Dermis blood vessel endothelial cell (primary cell): ENCODE measurements at regions not wholly inside any gene's neighbourhood (a gene's known extent, or its start where the extent isn't known, plus 50 kb on each side); places are given as distances from the start of the nearest gene placed in this dataset.
"Not testable (repeated sequence)": the region's sequence is repeated elsewhere in the genome, so short reads cannot be mapped to it uniquely, and the experiment has no call there.

Experiments used
- DNase-seq: peaks from one replicate; pipeline ENCODE4 v3.0.0; 2010

- no peak for DNase-seq
Observed at GRCh38 chr3:177608443-177608842, 411.2 kb upstream of the TBL1XR1 start.

- no peak for DNase-seq
Observed at GRCh38 chr3:177609613-177610012, 412.3 kb upstream of the TBL1XR1 start.

- DNase-seq = no peak
Observed at GRCh38 chr3:177610262-177610661, 413.0 kb upstream of the TBL1XR1 start.

GRCh38 chr3:177610686-177611633, 413.7 kb upstream of the TBL1XR1 start:
- DNase-seq = peak; percentile 76

DNA sequence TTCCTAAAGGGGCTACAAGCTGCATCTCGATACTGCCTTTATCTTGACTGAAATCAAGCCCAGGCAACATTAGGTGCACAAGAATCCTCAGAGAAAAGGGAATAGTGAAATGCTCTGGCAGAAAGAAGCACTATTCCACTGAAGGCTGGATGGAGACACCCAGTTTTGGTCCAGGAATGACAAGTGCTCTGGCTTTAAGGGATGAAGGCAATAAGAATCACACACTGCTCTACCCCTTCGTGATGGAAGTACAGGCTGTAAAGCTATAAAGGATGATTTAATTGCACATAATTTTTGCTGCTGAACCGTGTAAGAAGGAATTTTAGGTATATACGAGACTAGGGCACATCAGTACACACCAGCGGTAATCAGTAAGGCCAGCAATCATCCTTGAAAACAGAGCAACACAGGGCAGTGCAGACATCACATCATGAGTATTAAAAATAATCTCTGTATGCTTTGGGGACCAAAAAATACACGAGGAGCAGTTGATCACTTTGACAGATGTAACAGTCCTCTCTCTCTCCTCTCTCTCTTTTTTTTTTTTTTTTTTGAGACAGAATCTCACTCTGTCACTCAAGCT, 414.6 kb upstream of the TBL1XR1 start:
- no peak for DNase-seq

- DNase-seq = no peak
Observed at GRCh38 chr3:177613901-177614300, 416.6 kb upstream of the TBL1XR1 start.

GRCh38 chr3:177615015-177615414, 417.7 kb upstream of the TBL1XR1 start:
- DNase-seq = peak; percentile 68

- DNase-seq = peak; percentile 63
Observed at GRCh38 chr3:177618873-177619733, 421.8 kb upstream of the TBL1XR1 start.

DNA sequence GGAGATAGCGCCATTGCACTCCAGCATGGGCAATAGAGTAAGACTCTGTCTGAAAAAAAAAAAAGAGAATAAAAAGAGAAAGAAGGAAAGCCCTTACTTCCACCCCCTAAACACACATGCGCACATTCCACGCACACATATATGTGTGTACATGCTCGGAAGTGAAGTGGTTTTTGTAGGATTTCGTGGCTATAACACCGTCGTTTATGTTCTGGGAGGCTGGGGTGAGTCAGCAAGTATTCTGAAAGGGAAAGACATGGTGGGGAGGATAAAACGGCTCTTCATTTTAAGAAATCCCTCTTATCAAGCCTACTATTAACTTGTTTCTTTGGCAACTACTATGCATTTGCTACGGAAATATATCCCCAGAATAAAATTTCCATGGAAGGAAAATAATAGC, 422.8 kb upstream of the TBL1XR1 start:
- no peak for DNase-seq

GRCh38 chr3:177622520-177622919, 425.2 kb upstream of the TBL1XR1 start:
- DNase-seq = peak; percentile 85

DNA sequence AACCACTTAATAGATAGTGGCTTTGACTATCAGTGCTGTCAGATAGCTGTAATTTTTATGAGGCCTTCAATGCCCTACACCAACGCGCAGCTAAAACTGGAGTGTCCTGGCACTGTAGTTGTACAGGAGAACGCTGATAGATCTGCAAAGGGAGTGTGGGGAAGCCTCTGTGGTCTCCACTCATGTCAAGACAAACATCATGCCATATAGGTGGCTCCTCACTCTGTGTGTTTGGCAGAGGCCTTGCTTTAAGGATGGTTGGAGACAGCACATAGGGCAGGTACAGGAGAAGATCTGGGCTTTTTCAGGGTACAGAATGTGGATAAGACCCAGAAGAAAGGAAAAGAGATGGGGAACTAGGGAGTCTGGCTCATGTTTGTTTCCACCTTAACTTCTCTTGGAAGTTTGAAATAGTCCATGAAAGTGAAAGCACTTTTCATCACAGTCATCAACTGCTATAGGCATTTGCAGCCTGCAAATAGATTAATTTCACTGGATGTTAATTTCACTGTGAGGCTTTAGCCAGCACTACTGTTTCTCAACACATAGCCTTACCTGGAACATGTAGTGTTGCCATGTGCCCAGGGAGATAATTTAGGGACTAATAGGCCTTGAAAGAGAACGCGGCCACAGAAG, 425.8 kb upstream of the TBL1XR1 start:
- DNase-seq = no peak

GRCh38 chr3:177624528-177625495, 427.5 kb upstream of the TBL1XR1 start:
- DNase-seq = peak; percentile 41

DNA sequence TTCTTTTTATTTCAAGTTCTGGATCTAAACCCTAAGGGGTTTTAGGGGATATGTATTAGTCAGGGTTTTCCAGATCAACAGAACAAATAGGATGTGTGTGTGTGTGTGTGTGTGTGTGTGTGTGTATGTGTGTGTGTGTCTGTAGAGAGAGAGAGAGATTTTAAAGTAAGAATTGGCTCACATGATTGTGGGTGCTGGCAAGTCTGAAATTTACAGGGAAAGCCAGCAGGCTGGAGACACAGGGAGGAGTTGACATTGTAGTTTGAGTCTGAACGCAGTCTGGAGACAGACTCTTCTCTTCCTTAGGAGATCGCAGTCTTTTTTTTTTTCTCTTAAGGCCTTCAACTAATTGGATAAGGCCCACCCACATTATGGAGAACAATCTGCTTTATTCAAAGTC, 428.8 kb upstream of the TBL1XR1 start:
- DNase-seq = no peak

DNA sequence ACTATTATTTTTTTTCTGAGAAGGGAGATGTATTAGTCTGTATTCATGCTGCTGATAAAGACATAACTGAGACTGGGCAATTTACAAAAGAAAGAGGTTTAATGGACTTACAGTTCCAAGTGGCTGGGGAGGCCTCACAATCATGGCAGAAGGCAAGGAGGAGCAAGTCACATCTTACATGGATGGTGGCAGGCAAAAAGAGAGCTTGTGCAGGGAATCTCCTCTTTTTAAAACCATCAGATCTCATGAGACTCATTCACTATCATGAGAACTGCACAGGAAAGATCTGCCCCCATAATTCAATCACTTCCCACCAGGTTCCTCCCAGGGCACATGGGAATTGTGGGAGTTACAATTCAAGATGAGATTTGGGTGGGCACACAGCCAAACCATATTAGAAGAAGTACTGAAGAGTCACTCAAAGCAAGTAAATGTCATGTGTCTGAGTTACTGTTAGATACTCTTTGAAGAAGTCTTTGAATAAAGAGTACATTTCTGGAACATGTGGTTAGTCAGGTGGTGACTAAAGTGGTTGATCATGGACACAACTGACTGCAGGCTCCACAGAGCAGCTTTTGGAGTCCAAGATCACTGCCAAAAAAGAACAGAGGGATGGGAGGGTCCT, 430.9 kb upstream of the TBL1XR1 start:
- not testable (repeated sequence) for DNase-seq

DNA sequence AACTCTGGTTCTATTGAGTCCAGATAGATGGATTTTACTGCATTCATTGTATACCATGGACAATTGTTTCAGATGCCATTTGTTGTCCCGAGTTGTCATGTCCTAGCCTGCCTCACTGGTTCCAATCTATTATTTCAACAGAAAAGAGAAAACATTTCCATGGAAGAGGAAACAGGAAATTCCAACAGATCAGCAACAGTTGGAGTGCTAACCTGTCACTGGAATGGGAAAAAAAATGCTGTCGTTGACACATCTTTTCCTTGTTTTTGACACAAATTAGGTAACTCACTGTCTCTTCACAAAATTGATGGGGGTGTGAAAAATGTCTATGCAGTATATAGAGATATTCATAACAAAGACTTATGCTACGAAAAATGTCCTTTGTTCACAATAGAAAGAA, 432.0 kb upstream of the TBL1XR1 start:
- peak; percentile 60 for DNase-seq

GRCh38 chr3:177633671-177634207, 436.5 kb upstream of the TBL1XR1 start:
- no peak for DNase-seq

DNA sequence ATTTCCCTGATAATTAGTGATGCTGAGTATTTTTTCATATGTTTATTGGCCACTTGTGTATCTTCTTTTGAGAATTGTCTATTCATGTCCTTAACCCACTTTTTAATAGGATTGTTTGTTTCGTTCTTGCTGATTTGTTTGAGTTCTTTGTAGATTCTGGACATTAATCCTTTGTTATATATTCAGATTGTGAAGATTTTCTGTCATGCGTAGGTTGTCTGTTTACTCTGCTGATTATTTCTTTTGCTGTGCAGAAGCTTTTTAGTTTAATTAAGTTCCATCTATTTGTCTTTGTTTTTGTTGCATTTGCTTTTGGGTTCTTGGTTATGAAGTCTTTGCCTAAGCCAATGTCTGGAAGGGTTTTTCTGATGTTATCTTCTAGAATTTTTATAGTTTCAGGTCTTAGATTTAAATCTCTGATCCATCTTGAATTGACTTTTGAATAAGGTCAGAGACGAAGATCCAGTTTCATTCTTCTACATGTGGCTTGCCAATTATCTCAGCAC, 438.4 kb upstream of the TBL1XR1 start:
- DNase-seq = not testable (repeated sequence)

GRCh38 chr3:177640319-177640965, 443.2 kb upstream of the TBL1XR1 start:
- DNase-seq = no peak

DNA sequence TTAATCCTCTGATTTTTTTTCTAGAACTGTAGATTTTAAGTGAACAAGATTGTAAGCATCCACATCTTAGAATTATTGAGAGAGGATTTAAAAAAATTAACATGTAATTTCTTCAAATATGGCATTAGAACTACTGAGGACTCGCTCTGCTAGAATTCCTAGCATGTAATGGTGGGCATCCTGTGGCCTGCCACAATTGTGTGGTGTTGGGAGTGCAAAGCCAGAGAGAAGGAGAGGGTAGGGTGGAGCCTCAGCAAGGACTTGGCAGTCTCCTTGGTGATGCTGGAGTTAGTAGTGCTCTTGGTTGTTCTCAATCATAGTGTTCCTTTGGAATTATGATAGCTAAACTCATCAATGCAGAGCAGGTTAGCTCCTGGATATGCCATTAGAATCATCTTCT, 443.9 kb upstream of the TBL1XR1 start:
- no peak for DNase-seq
